Small intestine (tissue), 7 donors: ENCODE measurements at regions not wholly inside any gene's neighbourhood (a gene's known extent, or its start where the extent isn't known, plus 50 kb on each side); places are given as distances from the start of the nearest gene placed in this dataset.

Experiments used
- DNase-seq, 2 donors: peaks; one replicate each; pipeline versions ENCODE4 v3.0.0 to v3.0.0-alpha.2; 2013
- FAIRE-seq: peaks from 2 replicates; lab custom pipeline; 2012; peaks lifted over from hg19 to GRCh38; lab: Jason Lieb, UNC
- H3K27ac ChIP-seq, 3 donors: one replicate each; pipeline ENCODE4 v1.5.1; 2013; ENCODE audit warnings: low read length in 2 of 3, mild to moderate bottlenecking in 2 of 3, control low read depth in 1 of 3, inconsistent platforms in 1 of 3, low read depth in 1 of 3, moderate library complexity in 1 of 3
- H3K27me3 ChIP-seq, 3 donors: one replicate each; pipeline ENCODE4 v1.6.1; 2013; ENCODE audit warnings: low read length in 3 of 3, inconsistent platforms in 1 of 3; ENCODE audit not compliant: control insufficient read depth in 3 of 3, insufficient read depth in 3 of 3
- H3K36me3 ChIP-seq, 3 donors: one replicate each; pipeline ENCODE4 v1.6.1; 2013; ENCODE audit warnings: low read length in 3 of 3, inconsistent platforms in 1 of 3, low read depth in 1 of 3, mild to moderate bottlenecking in 1 of 3, moderate library complexity in 1 of 3; ENCODE audit not compliant: control insufficient read depth in 3 of 3, insufficient read depth in 2 of 3
- H3K4me1 ChIP-seq, 3 donors: one replicate each; pipeline ENCODE4 v1.6.1; 2013; ENCODE audit warnings: low read length in 2 of 3, inconsistent platforms in 1 of 3, low read depth in 1 of 3, mild to moderate bottlenecking in 1 of 3, moderate library complexity in 1 of 3; ENCODE audit not compliant: control insufficient read depth in 3 of 3, insufficient read depth in 2 of 3
- H3K4me3 ChIP-seq, 3 donors: one replicate each; pipeline ENCODE4 v1.5.1; 2013; ENCODE audit warnings: low read length in 3 of 3, control low read depth in 1 of 3, inconsistent platforms in 1 of 3, low read depth in 1 of 3, mild to moderate bottlenecking in 1 of 3, moderate library complexity in 1 of 3
- H3K9me3 ChIP-seq, 2 donors: one replicate each; pipeline ENCODE4 v1.6.1; 2013; ENCODE audit warnings: low read depth in 1 of 2, low read length in 1 of 2; ENCODE audit not compliant: control insufficient read depth in 2 of 2, insufficient read depth in 1 of 2
- WGBS, 3 donors: extraction: QIAGEN DNeasy Blood & Tissue Kit; methylation state at CpG; one replicate each; pipeline ENCODE4 v1.1.7; 2013; 5-methylcytosine and 5-hydroxymethylcytosine counted together
- donor health status: healthy with polysubstance abuse.
- donor health status: control.
- donor health status: control.
- donor health status: Bipolar disorder and iron deficiency.
- donor health status: healthy.

DNA sequence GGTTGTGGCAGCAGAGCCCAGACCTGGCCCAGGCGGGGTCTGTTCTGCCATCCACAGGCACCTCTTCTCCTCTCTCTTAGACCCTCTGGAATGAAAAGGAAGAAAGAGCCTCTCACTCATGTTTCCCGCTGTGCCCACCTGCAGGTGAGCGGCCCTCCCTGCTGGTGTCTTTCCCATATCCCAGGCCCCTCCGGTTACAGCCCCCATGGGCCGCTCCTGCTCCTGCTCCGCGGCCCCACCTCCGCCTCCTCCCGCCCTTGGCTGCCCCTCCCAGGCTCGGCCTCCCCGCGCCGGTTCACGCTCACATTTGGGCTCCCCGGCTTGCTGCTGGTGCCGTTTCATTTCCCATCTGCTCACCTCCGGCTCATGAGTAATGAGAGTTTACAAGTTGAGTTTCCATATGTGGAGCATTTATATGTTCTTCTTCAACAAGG, 98.7 kb upstream of the SDK2 start:
- FAIRE-seq = no peak
- Histone ChIP-seq H3K9me3 (no peaks in the 10 kb centered on the region), H3K27me3 (peaks cover 0 to 20% (median 9%) of the 10 kb centered on the region in 3 donors)

DNA sequence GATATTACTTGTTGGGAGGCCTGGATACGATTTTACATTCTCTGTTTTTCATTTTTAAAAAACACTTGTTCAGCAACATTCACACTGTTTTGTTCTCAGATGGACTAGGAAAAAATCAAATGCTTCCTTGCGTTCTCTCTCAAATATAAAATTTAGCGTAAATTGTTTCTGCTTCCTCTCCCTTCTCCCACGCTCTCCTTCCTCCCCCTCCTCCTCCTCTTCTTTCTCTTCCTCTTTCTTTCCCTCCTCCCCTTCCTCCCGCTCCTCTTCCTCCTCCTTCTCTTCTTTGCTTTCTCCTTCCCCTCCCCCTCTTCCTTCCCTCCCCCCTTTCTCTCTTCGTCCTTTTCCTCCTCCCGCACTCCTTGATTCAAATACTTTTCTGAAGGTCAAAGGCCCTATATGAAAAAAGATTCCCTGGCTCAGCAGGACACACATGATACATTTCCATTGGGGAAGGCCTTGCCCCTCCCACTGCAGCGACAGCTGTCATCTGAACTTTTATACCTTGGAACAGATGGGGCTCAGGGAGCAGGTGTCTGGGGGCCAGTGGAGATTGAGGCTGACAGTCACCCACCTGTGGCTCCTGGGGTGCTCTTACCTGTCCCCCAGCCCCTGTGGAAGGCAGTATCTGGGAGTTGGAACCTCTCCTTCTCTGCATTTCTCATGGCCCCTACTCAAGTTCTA, 99.4 kb upstream of the SDK2 start:
- no peak for FAIRE-seq
- H3K4me3 ChIP-seq = no peak overlapping the region
- H3K4me1 ChIP-seq = peaks cover 0 to 2% (median 0%) of the 10 kb centered on the region in 3 donors
- H3K27ac ChIP-seq = no peak overlapping the region
- H3K36me3 ChIP-seq = no peaks in the 10 kb centered on the region
- 39 to 60% (median 54%) methylated on average over 8 of the region's 8 CpGs for whole genome bisulfite sequencing, 3 donors
- no peaks in the 10 kb centered on the region for H3K9me3 ChIP-seq
- DNase-seq = peak; percentile 22 to 59
- H3K27me3 ChIP-seq = peaks cover 0 to 17% (median 9%) of the 10 kb centered on the region in 3 donors

More for the DNA sequence above, 98.7 kb upstream of the SDK2 start:
- H3K4me3 ChIP-seq = no peak overlapping the region
- DNase-seq = no peak
- H3K27ac ChIP-seq = no peak overlapping the region
- WGBS, 3 donors = 54 to 60% (median 55%) methylated on average over 17 of the region's 17 CpGs
- peaks cover 0 to 2% (median 0%) of the 10 kb centered on the region in 3 donors for H3K4me1 ChIP-seq
- H3K36me3 ChIP-seq = no peaks in the 10 kb centered on the region

DNA sequence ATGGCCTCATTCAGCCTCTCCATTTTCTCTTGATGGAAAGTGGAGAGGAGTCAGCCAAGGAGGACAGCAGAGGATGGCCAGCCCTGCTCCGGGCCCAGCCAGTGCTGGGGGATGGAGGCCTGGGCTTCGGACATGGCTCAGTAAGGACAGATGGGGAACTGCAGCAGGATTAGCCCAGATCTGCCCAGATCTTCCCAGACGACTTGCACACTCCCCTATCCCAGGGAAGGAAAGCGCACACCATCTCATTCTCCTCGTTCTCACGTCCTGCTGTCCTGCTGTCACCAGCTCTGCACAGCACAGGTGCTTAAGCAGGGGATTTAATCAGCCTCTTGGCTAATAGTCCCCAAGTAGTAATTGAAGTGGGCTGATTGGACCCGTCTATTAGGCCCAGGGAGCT, 100.2 kb upstream of the SDK2 start:
- WGBS, 3 donors = 63 to 72% (median 67%) methylated on average over 7 of the region's 7 CpGs
- no peak for FAIRE-seq
- Histone ChIP-seq H3K27ac (no peak overlapping the region), H3K27me3 (peaks cover 0 to 10% (median 6%) of the 10 kb centered on the region in 3 donors), H3K4me1 (peaks cover 0 to 2% (median 0%) of the 10 kb centered on the region in 3 donors), H3K36me3 (no peaks in the 10 kb centered on the region), H3K4me3 (no peak overlapping the region), H3K9me3 (no peaks in the 10 kb centered on the region)
- no peak for DNase-seq

DNA sequence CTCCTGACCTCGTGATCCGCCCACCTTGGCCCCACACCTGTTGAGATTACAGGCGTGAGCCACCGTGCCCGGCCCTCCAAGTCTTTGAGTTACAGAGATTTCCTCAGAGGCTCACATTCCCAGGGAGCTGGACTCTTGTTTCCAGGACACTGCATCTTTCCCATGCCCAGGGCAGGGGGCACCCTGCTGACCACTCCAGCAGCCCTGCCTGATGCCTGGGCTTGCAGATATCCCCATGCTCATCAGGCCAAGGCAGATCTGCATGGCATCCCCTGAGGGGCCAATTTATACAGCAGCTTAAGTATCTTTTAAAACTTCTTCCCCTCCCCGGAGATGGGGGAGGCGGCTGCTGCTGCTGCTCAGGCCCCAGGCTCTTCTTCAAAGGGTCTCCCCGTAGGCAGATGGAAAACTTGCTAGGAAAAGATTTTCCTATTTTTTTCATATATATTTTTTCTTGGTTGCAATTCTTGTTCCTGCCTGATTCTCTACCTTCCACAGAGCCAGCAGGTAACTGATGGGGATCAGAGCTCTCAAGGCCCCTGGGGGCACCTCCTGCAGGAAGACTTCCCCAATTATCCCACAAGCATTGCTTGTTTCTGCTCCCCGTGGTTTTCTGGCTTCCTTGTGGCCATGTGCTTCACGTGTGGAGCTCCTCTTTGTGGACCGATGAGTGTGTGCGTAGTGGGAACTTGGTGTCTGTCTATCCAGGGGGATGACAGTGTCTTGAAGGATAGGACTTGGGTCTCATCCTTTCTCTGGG, 102.2 kb upstream of the SDK2 start:
- no peak for FAIRE-seq
- WGBS, 3 donors = 54 to 71% (median 58%) methylated on average over 12 of the region's 12 CpGs
- H3K27me3 ChIP-seq = peaks cover 0 to 3% (median 0%) of the 10 kb centered on the region in 3 donors
- H3K4me3 ChIP-seq = no peak overlapping the region
- peaks cover 0 to 3% (median 2%) of the 10 kb centered on the region in 3 donors for H3K4me1 ChIP-seq
- H3K27ac ChIP-seq = no peak overlapping the region
- DNase-seq = no peak
- H3K36me3 ChIP-seq = no peaks in the 10 kb centered on the region
- no peaks in the 10 kb centered on the region for H3K9me3 ChIP-seq

DNA sequence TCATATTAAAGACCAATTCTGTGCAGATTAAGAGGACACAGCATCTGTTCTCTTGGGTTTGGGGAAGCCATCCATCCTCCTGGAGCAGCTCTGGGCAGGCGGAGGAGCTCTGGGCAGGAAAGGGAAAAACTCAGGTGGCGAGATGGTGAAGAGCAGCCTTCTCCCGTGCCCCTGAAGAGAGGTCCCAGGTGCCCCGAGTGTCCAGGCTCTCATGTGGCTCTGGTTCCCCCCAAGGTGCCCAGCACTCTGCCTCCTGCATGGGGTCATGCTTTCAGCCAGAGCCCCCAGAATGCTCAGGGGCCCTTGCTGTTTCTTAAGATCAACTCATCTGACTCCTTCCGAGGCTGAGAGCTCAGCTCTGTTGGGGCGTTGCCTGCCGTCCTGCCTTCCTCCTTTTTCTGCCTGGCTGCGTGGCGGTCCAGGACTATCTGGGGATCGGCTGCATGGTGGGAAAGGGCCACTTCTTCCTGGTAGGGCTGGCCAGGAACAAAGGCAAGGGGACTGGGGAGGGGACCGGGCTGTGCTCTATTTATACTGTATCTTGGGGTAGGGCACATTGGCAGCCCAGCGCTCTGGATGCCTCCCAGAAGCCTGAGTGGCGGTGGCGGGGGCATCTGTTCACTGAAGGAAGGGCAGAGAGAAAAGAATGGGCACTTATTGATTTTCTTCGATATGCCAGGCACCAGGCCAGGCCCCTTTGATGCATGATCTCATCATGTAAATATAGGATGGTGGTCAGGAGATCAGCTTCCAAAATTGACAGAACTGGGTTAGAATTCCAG, 103.2 kb upstream of the SDK2 start:
- no peaks in the 10 kb centered on the region for H3K9me3 ChIP-seq
- WGBS, 3 donors = 41 to 66% (median 54%) methylated on average over 13 to 15 of the region's 15 CpGs
- FAIRE-seq = no peak
- no peak overlapping the region for H3K27ac ChIP-seq
- peaks cover 0 to 2% (median 0%) of the 10 kb centered on the region in 3 donors for H3K27me3 ChIP-seq
- no peak overlapping the region for H3K4me3 ChIP-seq
- peak in 1 of 2 donors; percentile 16 for DNase-seq
- H3K4me1 ChIP-seq = peaks cover 0 to 3% (median 2%) of the 10 kb centered on the region in 3 donors
- no peaks in the 10 kb centered on the region for H3K36me3 ChIP-seq

DNA sequence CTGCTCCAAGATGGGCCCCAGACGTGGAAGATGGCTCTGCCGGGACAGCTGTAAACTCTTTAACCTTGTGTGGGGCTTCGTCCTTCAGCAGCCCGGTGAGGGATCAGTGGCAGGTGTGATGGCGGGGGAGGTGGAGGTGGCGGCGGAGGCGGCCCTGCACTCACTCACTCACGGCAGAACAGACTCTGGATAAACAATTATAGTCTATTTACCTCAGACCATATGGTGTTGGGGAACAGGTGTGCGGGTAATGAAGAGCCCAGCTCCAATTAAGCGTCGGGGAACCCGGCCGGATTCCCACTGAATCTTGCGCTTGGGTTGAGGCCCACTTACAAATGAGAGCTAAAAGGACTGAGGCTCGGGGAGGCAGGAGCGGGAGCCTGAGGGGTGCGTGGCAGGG, 104.3 kb upstream of the SDK2 start:
- peak; percentile 16 for DNase-seq
- 69 to 70% (median 69%) methylated on average over 18 of the region's 18 CpGs for WGBS, 3 donors
- peak overlapping the region in 1 of 3 donors; percentile 22 for H3K27ac ChIP-seq

DNA sequence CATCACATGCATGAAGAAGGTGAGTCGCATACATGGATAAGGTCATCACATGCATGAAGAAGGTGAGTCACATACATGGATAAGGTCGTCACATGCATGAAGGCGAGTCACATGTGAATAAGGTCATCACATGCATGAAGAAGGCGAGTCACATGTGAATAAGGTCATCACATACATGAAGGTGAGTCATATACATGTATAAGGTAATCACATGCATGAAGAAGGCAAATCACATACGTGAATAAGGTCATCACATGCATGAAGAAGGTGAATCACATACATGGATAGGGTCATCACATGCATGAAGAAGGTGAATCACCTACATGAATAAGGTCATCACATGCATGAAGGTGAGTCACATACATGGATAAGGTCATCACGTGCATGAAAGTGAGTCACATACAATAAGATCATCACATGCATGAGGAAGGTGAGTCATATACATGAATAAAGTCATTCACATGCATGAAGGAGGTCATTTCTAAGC, 105.1 kb upstream of the SDK2 start:
- peaks cover 0 to 3% (median 0%) of the 10 kb centered on the region in 3 donors for H3K4me1 ChIP-seq
- FAIRE-seq = no peak
- H3K27me3 ChIP-seq = no peaks in the 10 kb centered on the region
- H3K27ac ChIP-seq = no peak overlapping the region
- H3K36me3 ChIP-seq = no peaks in the 10 kb centered on the region
- DNase-seq = no peak
- no peak overlapping the region for H3K4me3 ChIP-seq
- WGBS, 3 donors = 72 to 79% (median 74%) methylated on average over 6 of the region's 6 CpGs
- no peaks in the 10 kb centered on the region for H3K9me3 ChIP-seq

More for the DNA sequence above, 104.3 kb upstream of the SDK2 start:
- H3K4me3 ChIP-seq = no peak overlapping the region
- H3K27me3 ChIP-seq = no peaks in the 10 kb centered on the region
- no peaks in the 10 kb centered on the region for H3K36me3 ChIP-seq
- FAIRE-seq = no peak
- H3K9me3 ChIP-seq = no peaks in the 10 kb centered on the region
- H3K4me1 ChIP-seq = peaks cover 0 to 3% (median 1%) of the 10 kb centered on the region in 3 donors
